ENCODE measurements at regions not wholly inside any gene's neighbourhood (a gene's known extent, or its start where the extent isn't known, plus 50 kb on each side); places are given as distances from the start of the nearest gene placed in this dataset.
"Not testable (repeated sequence)": the region's sequence is repeated elsewhere in the genome, so short reads cannot be mapped to it uniquely, and the experiment has no call there.

- no peak for DNase-seq
Observed at GRCh38 chr2:13968811-13969210, 663.7 kb upstream of the LRATD1 start.

DNA sequence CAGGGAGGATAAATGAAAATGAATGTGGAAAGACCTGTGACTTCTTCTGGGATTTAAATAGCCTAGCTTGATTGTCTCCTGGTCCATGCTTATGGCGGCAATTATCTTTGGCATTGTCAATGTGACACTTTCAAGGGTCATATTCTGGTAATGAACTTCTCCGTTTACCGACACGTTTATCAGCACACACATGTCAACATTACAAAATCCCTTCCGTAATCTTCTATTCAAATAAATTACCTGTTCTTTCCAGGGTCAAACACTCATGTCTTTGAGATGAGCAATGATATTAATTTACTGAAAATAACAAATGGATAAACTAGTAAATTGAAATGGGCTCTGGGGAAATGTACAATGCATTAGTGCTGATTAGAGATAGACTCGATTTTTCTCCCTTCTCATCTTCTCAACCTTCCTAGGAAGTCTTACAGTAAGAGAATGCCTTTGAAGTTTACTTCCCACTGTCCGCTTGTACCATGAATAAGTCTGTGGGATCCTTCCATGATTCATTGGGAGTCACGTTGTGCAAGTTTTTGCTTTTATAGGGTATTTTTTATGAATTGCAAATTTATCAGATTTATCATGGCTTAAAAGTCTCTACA is 646.3 kb upstream of the LRATD1 start:
- no peak for DNase-seq

DNA sequence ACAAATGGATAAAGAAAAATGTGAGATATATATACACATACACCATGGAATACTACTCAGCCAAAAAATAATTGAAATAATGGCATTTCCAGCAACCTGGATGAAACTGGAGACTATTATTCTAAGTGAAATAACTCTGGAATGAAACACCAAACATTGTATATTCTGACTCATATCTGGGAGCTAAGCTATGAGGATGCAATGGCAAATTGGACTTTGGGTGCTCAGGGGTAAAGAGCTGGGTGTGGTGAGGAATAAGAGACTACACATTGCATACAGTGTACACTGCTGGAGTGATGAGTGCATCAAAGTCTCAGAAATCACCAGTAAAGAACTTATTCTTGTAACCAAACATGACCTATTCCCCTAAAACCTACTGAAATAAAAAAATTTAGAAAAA is 636.0 kb upstream of the LRATD1 start:
- DNase-seq, result no peak

DNA sequence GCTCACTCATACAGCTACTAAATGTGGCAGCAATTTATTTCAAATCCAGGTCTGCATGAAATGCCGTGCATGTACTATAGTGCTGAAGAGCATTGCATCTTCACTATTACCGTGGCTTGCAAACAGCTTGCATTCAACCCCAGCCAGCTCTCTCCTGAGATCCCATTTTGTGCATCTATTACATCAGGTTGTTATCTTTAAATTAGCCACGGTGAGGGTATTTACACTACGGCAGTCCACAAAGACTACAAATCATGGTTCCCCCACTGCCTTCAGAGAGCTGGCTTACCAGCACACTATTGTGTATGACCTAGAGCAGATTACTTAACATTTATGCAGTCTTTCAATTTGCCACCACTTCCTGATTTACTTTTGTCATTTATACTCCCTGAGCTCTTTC is 621.3 kb upstream of the LRATD1 start:
- DNase-seq, result no peak

DNA sequence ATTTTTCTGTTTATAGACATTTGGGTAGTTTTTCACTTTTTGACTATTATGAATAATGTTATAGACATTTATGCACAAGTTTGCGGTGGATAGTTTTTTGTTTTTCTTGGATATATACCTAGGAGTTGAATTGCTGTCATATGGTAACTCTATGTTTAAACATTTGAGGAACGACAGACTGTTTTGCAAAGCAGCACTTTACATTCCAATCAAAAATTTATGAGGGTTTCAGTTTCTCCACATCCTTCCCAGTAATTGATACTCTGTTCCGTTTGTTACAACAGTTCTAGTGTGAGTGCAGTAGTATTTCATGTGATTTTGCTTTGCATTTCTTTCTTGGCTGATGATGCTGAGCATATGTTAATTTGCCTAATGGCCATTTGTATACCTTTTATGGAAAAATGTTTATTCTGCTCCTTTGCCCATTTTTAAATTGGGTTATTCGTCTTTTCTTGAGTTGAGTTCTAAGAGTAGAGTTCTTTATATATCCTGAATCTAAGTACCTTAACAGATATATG is 617.3 kb upstream of the LRATD1 start:
- DNase-seq, result no peak

DNA sequence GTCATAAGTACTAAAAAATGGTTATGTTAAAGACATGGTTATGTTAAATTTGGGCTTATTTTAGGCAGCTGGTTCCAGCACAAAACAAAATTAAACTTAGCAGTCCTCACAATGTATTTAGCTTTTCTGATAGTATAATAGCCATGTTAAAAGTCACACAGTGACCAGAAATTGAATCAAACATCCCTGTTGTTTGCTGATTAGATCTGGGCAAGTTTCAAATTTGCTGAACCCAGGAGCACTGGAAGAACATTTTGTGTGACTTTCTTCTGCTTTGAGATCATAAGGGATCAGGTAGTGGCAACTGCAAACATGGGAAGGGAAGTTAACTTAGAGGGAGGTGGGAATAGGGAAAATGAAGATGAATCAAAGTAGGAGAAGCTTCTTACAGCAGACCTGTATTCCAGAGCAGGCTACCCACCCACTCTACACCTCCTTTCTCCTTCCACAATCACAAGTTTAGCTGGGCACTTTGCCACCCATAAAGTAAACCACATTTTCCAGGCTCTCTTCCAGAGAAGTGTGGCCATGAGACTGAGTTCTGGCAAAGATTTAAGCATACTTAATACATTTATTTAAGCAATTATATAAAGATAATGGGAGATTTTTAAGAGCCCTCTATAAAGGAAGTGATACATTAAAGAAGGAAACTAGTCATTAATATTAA is 616.1 kb upstream of the LRATD1 start:
- no peak for DNase-seq

GRCh38 chr2:14018620-14019019 is 613.9 kb upstream of the LRATD1 start:
- DNase-seq, result no peak

GRCh38 chr2:14023558-14023957 is 609.0 kb upstream of the LRATD1 start:
- no peak for DNase-seq

DNA sequence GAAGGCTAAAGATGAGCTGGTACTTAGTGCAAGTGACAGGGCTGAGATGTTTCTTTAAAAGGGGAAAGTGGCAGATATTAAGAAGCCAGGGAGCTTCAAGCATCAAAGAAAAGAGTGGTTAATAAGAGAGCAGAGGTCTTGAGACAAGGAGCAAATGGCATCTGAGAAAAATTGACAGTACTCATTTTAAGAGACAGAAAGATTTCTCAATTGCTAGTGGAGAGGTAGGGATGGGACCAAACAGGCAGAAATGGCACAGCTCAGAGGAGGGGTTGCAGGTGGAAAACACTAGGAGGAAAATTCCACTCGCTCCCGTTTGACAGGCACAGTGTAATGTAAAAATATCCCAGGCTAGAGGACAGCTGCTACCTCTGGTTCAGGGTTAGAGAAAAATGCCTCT is 593.4 kb upstream of the LRATD1 start:
- DNase-seq, result no peak

- DNase-seq, result no peak
Observed at GRCh38 chr2:14047491-14047890, 585.0 kb upstream of the LRATD1 start.

DNA sequence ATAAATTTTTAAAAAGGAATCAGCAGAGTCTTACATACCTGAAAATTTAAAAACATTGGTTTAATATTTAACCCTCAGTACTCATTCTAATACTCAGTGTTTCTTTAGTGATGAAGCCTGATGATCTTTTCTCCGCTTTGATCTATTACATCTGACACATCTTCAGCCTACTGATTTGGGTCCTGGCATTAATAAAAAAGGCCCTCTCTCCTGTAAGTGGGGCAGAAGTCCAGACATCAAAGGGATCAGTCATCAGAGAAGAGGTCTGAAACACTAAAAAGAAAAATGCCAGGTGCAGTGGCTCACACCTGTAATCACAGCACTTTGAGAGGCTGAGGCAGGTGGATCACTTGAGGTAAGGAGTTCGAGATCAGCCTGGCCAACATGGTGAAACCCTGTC is 581.1 kb upstream of the LRATD1 start:
- no peak for DNase-seq

DNA sequence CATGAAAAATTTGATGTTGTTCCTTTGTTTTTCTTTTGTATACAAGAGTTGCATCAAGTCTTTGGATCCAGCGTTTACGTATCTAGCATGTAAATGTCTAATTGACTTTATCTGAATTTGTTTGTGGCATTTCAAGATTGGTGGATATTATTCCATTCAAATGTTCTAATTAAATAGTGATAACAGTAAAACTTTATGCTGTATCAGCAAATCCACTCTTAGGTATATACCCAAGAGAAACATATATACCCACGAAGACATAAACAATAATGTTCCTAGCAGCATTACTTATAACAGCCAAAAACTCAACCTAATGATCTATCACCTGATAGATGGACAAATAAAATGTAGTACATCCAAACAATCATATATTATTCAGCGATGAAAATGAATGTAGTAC is 579.4 kb upstream of the LRATD1 start:
- no peak for DNase-seq

GRCh38 chr2:14064346-14064745 is 568.2 kb upstream of the LRATD1 start:
- no peak for DNase-seq

DNA sequence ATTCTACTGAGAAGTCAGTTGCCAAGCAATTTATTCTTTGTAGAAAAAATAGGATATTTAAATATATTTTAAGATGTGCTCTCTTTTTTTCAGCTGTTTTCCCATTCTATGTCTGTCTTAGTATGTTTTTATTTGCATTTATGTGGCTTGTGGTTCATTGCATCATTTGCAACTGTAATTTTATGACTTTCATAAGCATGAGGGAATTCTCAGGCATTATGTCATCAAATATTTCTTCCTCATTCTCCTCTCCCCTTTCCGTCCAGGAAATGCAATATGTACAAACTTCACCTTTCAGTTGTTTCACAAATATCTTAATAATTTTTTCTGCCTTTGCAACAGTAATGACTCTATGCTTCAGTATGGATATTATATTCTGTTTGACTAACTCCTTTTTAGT is 560.2 kb upstream of the LRATD1 start:
- DNase-seq, result no peak

DNA sequence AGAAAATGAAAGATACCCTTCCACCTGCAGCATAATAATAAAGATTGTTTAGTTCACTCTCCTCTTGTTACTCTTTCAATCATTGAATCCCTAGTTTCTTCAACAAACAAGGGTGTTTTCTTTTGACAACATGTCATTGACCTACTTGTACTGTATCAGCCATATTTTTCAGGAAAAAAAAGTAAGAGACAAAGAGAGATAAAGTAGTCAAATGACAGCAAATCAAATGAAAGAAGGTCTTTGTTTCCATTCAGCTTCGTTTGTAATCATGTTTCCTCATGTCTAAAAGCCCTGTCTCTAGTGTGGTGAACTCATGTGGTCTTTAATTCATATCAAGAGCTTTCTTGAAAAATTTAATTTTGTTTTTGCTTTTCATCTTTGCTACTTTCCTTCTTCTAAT is 557.8 kb upstream of the LRATD1 start:
- no peak for DNase-seq

DNA sequence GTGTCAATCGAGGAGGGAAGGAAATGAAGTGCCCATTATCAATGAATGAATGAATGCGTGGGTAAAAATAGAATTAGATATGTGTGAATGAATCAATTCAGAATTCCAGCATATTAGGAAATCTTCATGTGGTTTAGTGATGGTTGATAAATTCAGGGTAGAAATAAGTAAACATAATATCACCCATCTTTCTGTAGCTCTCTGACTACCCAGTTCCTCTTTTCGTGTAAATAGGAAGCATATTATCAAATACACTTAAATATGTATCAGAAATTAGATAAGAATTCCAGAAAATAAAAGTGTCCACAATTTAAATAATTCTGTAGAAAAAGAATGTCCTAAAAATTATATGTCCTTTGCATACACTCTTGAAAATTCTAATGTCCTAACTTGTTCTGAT is 552.9 kb upstream of the LRATD1 start:
- DNase-seq, result no peak

GRCh38 chr2:14081521-14081920 is 551.0 kb upstream of the LRATD1 start:
- no peak for DNase-seq

DNA sequence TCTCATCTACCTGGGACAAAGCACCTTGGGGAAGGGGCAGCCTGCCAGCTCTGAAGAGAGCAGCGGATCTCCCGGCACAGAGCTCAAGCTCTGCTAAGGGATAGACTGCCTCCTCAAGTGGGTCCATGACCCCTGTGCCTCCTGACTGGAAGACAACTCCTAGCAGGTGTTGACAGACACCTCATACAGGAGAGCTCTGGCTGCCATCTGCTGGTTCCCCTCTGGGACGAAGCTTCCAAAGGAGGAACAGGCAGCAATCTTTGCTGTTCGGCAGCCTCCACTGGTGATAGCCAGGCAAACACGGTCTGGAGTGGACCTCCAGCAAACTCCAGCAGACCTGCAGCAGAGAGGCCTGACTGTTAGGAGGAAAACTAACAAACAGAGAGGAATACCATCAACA is 549.9 kb upstream of the LRATD1 start:
- no peak for DNase-seq

GRCh38 chr2:14094592-14094991 is 537.9 kb upstream of the LRATD1 start:
- no peak for DNase-seq

- not testable (repeated sequence) for DNase-seq
Observed at GRCh38 chr2:14099101-14099500, 533.4 kb upstream of the LRATD1 start.

GRCh38 chr2:14114275-14114674 is 518.2 kb upstream of the LRATD1 start:
- DNase-seq, result no peak

DNA sequence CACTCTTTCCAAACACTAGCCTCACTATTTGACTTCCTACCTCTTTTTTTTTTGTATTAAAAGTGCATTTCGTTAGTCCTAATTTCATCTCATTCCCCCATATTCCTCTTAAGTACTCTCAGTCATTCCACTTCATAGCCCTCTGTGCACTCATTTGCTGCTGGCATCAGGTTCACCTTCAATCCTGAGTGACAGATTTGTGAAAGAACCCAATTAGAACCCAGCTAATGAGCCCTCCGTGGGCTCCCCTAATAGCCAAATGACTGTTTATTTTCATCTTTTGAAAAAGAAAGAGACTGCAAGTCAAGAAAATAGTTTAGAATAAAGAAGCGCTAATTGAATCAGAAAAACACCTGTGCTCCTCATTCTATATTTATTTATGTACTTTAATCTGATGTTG is 512.1 kb upstream of the LRATD1 start:
- DNase-seq, result no peak

DNA sequence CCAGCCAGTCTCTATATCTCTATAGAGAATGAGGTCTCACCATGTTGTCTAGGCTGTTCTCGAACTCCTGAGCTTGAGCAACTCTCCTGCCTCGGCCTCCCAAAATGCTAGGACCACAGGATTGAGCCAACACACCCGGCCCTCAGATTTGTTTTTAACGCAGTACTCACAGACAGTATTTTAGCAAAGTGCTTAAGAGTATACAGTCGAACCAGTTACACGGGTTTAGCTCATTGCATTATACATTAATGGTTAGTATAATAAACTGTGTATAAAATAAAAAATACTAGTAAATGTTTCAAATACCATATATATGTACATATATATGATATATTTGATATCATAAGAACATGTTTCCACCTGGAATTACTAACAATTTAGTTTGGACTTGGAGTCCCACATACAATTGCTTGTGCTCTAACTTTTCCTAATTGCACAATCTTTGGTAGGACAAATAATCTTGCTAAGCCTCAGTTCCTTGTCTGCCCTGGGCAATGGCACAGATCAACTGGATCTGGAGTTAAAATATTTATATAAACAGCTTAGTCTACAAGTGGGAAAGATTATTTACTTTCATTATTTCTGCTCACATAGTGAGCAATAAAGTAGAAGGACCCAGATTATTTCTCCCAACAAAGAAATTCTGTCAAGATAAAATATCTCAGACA is 508.9 kb upstream of the LRATD1 start:
- no peak for DNase-seq

GRCh38 chr2:14125624-14126293 is 506.8 kb upstream of the LRATD1 start:
- no peak for DNase-seq

All from effector CD8-positive, alpha-beta T cell (primary cell).